AG04449 (cell line): ENCODE measurements at regions not wholly inside any gene's neighbourhood (a gene's known extent, or its start where the extent isn't known, plus 50 kb on each side); places are given as distances from the start of the nearest gene placed in this dataset.
"Not testable (repeated sequence)": the region's sequence is repeated elsewhere in the genome, so short reads cannot be mapped to it uniquely, and the experiment has no call there.

Source experiments
- CTCF ChIA-PET: fragments of 350-600 bp; formaldehyde crosslinking; extraction: SDS; loops from one replicate; lab custom pipeline; 2021; ENCODE audit warnings: antibody characterized with exemption; lab: Yijun Ruan, JAX
- POLR2A ChIA-PET: fragments of 400-600, 350-600 bp; formaldehyde crosslinking; extraction: SDS; loops from one replicate; lab custom pipeline; 2020; ENCODE audit warnings: antibody characterized with exemption, inconsistent platforms; lab: Yijun Ruan, JAX
- DNase-seq: peaks from one replicate; pipeline ENCODE4 v3.0.0-alpha.2; 2010; ENCODE audit warnings: low read depth, low spot score
- H3K4me3 ChIP-seq: 2 replicates; pipeline ENCODE4 v1.5.1; 2011; ENCODE audit warnings: low read depth, mild to moderate bottlenecking, control low read depth, low read length
- TF ChIP-seq, protein P1 (sequence below): IDR thresholded peaks from one replicate; pipeline ENCODE4 v1.5.1; 2011; ENCODE audit warnings: mild to moderate bottlenecking, moderate library complexity, low read length, control low read depth, inconsistent platforms; ENCODE audit not compliant: insufficient read depth; ENCODE audit errors: missing control alignments

GRCh38 chr6:141464896-141465295 lies 667.8 kb upstream of the GJE1 start:
- no peak overlapping the region for H3K4me3 ChIP-seq
- ChIA-PET POLR2A (no interaction called here), CTCF (interaction anchor here (1.0 kb wide), 1 partner anchor 13 kb away, joined by 3 read pairs; no protein-coding TSS in a partner anchor)
- TF ChIP-seq, protein P1, sequence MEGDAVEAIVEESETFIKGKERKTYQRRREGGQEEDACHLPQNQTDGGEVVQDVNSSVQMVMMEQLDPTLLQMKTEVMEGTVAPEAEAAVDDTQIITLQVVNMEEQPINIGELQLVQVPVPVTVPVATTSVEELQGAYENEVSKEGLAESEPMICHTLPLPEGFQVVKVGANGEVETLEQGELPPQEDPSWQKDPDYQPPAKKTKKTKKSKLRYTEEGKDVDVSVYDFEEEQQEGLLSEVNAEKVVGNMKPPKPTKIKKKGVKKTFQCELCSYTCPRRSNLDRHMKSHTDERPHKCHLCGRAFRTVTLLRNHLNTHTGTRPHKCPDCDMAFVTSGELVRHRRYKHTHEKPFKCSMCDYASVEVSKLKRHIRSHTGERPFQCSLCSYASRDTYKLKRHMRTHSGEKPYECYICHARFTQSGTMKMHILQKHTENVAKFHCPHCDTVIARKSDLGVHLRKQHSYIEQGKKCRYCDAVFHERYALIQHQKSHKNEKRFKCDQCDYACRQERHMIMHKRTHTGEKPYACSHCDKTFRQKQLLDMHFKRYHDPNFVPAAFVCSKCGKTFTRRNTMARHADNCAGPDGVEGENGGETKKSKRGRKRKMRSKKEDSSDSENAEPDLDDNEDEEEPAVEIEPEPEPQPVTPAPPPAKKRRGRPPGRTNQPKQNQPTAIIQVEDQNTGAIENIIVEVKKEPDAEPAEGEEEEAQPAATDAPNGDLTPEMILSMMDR: no peak
- DNase-seq: no peak

GRCh38 chr6:141464490-141464889 lies 668.2 kb upstream of the GJE1 start:
- DNase-seq: no peak
- H3K4me3 ChIP-seq: no peak overlapping the region
- TF ChIP-seq, protein P1: no peak
- POLR2A ChIA-PET: no interaction called here
- CTCF ChIA-PET: interaction anchor here (1.0 kb wide), 1 partner anchor 12 kb away, joined by 3 read pairs; no protein-coding TSS in a partner anchor

- no peak for DNase-seq
- no peak overlapping the region for H3K4me3 ChIP-seq
- POLR2A ChIA-PET: no interaction called here
- TF ChIP-seq, protein P1: no peak
- CTCF ChIA-PET: interaction anchor here (1.0 kb wide), 1 partner anchor 11 kb away, joined by 3 read pairs; no protein-coding TSS in a partner anchor
These were observed 669.3 kb upstream of the GJE1 start for GRCh38 chr6:141463237-141463977.

GRCh38 chr6:141460743-141461484 lies 671.8 kb upstream of the GJE1 start:
- no peak for DNase-seq
- no peak overlapping the region for H3K4me3 ChIP-seq
- CTCF ChIA-PET: no interaction called here
- TF ChIP-seq, protein P1: no peak
- POLR2A ChIA-PET: no interaction called here

GRCh38 chr6:141460245-141460644 lies 672.5 kb upstream of the GJE1 start:
- POLR2A ChIA-PET, CTCF ChIA-PET, DNase-seq, H3K4me3 ChIP-seq: not testable (repeated sequence)

DNA sequence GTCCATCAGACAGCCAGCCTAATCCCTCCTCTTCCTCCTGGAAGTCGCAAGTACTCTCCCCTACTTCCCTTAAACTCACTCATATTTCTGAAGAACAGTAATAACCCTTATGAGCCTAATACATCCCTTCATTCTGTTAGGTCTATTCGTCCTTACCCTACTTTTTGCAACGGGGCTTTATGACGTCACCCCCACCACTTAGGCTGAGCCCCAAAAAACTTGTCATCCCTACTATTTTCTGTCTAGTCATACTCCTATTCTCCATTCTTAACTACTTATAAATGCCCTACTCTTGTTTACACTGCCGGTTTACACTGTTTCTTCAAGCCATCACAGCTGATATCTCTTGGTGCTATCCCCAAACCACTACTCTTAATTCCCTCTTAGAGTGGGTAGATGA lies 674.7 kb upstream of the GJE1 start:
- CTCF ChIA-PET, H3K4me3 ChIP-seq, DNase-seq, POLR2A ChIA-PET: not testable (repeated sequence)

DNA sequence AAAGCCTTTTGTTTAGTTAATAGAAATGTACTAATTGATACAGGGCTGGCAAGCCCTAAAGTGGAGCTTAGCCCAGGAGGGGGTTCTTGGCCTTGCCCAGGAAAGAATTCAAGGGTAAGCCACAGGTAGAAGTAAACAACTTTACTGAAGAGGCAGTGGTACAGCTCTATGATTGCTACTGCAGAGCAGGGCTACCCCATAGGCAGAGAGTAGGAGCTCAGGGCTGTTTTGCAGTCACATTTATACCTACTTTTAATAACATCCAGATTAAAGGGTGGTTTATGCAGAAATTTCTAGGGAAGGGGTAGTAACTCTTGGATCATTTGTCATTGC lies 680.4 kb upstream of the GJE1 start:
- ChIA-PET POLR2A (interaction anchor here (0.8 kb wide), 1 partner anchor 34 kb away, joined by 4 read pairs; no protein-coding TSS in a partner anchor), CTCF (interaction anchor here (1.0 kb wide), 1 partner anchor 12 kb away, joined by 3 read pairs; no protein-coding TSS in a partner anchor)
- no peak for DNase-seq
- TF ChIP-seq, protein P1: no peak
- no peak overlapping the region for H3K4me3 ChIP-seq
